ENCODE measurements at regions not wholly inside any gene's neighbourhood (a gene's known extent, or its start where the extent isn't known, plus 50 kb on each side); places are given as distances from the start of the nearest gene placed in this dataset.
"Not testable (repeated sequence)": the region's sequence is repeated elsewhere in the genome, so short reads cannot be mapped to it uniquely, and the experiment has no call there.

GRCh38 chr11:80718611-80719291, 1277.9 kb upstream of the TENM4 start:
- Histone ChIP-seq H3K9me3 (ENCODE audit: low read depth) (no peaks in the 10 kb centered on the region), H2AFZ (no peak overlapping the region), H3K36me3 (replicated peaks; ENCODE audit: insufficient read depth, low read depth) (no peaks in the 10 kb centered on the region), H3K9me2 (replicated peaks; ENCODE audit: insufficient read depth) (no peaks in the 10 kb centered on the region), H3K79me2 (no peaks in the 10 kb centered on the region), H3K4me1 (ENCODE audit: insufficient read depth) (no peaks in the 10 kb centered on the region), H4K20me1 (ENCODE audit: insufficient read depth, poor library complexity, severe bottlenecking) (no peaks in the 10 kb centered on the region), H3K27me3 (no peaks in the 10 kb centered on the region), H3K4me3 (no peak overlapping the region), H3K27ac (no peak overlapping the region), H3K4me2 (no peak overlapping the region)
- 66% methylated on average over 2 of the region's 2 CpGs for WGBS (ENCODE audit: low lambda C conversion rate, missing lambda C conversion rate)
- no peak for TF ChIP-seq CTCF (IDR thresholded peaks at IDR 0.05; ENCODE audit: poor library complexity)
- no peak for TF ChIP-seq EZH2phosphoT487 (IDR thresholded peaks at IDR 0.05; ENCODE audit: low read depth, severe bottlenecking, unreplicated experiment)
- TF ChIP-seq EZH2 (IDR thresholded peaks at IDR 0.05; ENCODE audit: borderline replicate concordance): no peak
- no peak for DNase-seq (ENCODE audit: low spot score)

GRCh38 chr11:80702264-80702663, 1261.4 kb upstream of the TENM4 start:
- Histone ChIP-seq H3K4me1 (ENCODE audit: insufficient read depth) (no peaks in the 10 kb centered on the region), H3K27me3 (no peaks in the 10 kb centered on the region), H3K4me3 (no peak overlapping the region), H4K20me1 (ENCODE audit: insufficient read depth, poor library complexity, severe bottlenecking) (no peaks in the 10 kb centered on the region), H3K79me2 (no peaks in the 10 kb centered on the region), H3K9me2 (replicated peaks; ENCODE audit: insufficient read depth) (no peaks in the 10 kb centered on the region), H3K27ac (no peak overlapping the region), H3K4me2 (no peak overlapping the region), H3K9me3 (ENCODE audit: low read depth) (no peaks in the 10 kb centered on the region), H2AFZ (no peak overlapping the region), H3K36me3 (replicated peaks; ENCODE audit: insufficient read depth, low read depth) (no peaks in the 10 kb centered on the region)
- 82% methylated on average over 2 of the region's 2 CpGs for WGBS (ENCODE audit: low lambda C conversion rate, missing lambda C conversion rate)
- TF ChIP-seq CTCF (IDR thresholded peaks at IDR 0.05; ENCODE audit: poor library complexity) (no peak), EZH2phosphoT487 (IDR thresholded peaks at IDR 0.05; ENCODE audit: low read depth, severe bottlenecking, unreplicated experiment) (no peak), EZH2 (IDR thresholded peaks at IDR 0.05; ENCODE audit: borderline replicate concordance) (no peak)
- DNase-seq (ENCODE audit: low spot score): no peak

- H3K27me3 ChIP-seq: no peaks in the 10 kb centered on the region
- no peak for TF ChIP-seq CTCF (IDR thresholded peaks at IDR 0.05; ENCODE audit: poor library complexity)
- TF ChIP-seq EZH2 (IDR thresholded peaks at IDR 0.05; ENCODE audit: borderline replicate concordance): no peak
- no peak for TF ChIP-seq EZH2phosphoT487 (IDR thresholded peaks at IDR 0.05; ENCODE audit: low read depth, severe bottlenecking, unreplicated experiment)
- H4K20me1 ChIP-seq (ENCODE audit: insufficient read depth, poor library complexity, severe bottlenecking): no peaks in the 10 kb centered on the region
- no peak overlapping the region for H3K4me3 ChIP-seq
- DNase-seq (ENCODE audit: low spot score): no peak
- no peaks in the 10 kb centered on the region for H3K4me1 ChIP-seq (ENCODE audit: insufficient read depth)
- H3K4me2 ChIP-seq: no peak overlapping the region
- H3K79me2 ChIP-seq: no peaks in the 10 kb centered on the region
- H3K9me2 ChIP-seq (replicated peaks; ENCODE audit: insufficient read depth): no peaks in the 10 kb centered on the region
- H2AFZ ChIP-seq: no peak overlapping the region
- WGBS (ENCODE audit: low lambda C conversion rate, missing lambda C conversion rate): 62% methylated on average over 4 of the region's 4 CpGs
- peak overlapping the region; percentile 82 for H3K27ac ChIP-seq
- H3K36me3 ChIP-seq (replicated peaks; ENCODE audit: insufficient read depth, low read depth): no peaks in the 10 kb centered on the region
- no peaks in the 10 kb centered on the region for H3K9me3 ChIP-seq (ENCODE audit: low read depth)
Measured at GRCh38 chr11:80700386-80700785, 1259.6 kb upstream of the TENM4 start.

- H4K20me1 ChIP-seq (ENCODE audit: insufficient read depth, poor library complexity, severe bottlenecking); H3K9me2 ChIP-seq (replicated peaks; ENCODE audit: insufficient read depth); H3K4me1 ChIP-seq (ENCODE audit: insufficient read depth); H3K36me3 ChIP-seq (replicated peaks; ENCODE audit: insufficient read depth, low read depth); H3K27me3 ChIP-seq; H3K79me2 ChIP-seq; H3K9me3 ChIP-seq (ENCODE audit: low read depth); H3K4me3 ChIP-seq; H2AFZ ChIP-seq; H3K4me2 ChIP-seq: not testable (repeated sequence)
- peak; percentile 17 for DNase-seq (ENCODE audit: low spot score)
- H3K27ac ChIP-seq: peak overlapping the region; percentile 82
- WGBS (ENCODE audit: low lambda C conversion rate, missing lambda C conversion rate): 75% methylated on average over 16 of the region's 16 CpGs
Measured at GRCh38 chr11:80699406-80700177, 1258.8 kb upstream of the TENM4 start.
